Ovary (tissue), 3 donors: ENCODE measurements at regions not wholly inside any gene's neighbourhood (a gene's known extent, or its start where the extent isn't known, plus 50 kb on each side); places are given as distances from the start of the nearest gene placed in this dataset.

Experiments used
- CTCF ChIP-seq, 3 donors: fragments of 450-650 bp in 2 of 3; fragments of 200-600 bp in 1 of 3; IDR thresholded peaks; one replicate each; pipeline versions ENCODE4 v1.5.1 to v1.8.0; 2016 to 2022; ENCODE audit warnings: antibody characterized with exemption in 3 of 3, mild to moderate bottlenecking in 1 of 3
- EP300 ChIP-seq: sonication (generic); formaldehyde crosslinking; IDR thresholded peaks from one replicate; pipeline ENCODE4 v1.6.1; 2017; ENCODE audit warnings: antibody characterized with exemption
- POLR2A ChIP-seq: fragments of 450-650 bp; IDR thresholded peaks from one replicate; pipeline ENCODE4 v1.6.1; 2017; ENCODE audit warnings: antibody characterized with exemption, mild to moderate bottlenecking, moderate library complexity
- donor health status: DM: no; HTN: no; CAD: no.

GRCh38 chr5:61949679-61950435 is 356.1 kb upstream of the KIF2A start:
- TF ChIP-seq CTCF (IDR thresholded peaks at IDR 0.05) (no peak), POLR2A (no peak), EP300 (no peak)
